ENCODE measurements at regions not wholly inside any gene's neighbourhood (a gene's known extent, or its start where the extent isn't known, plus 50 kb on each side); places are given as distances from the start of the nearest gene placed in this dataset.

- TF ChIP-seq E2F8 (IDR thresholded peaks at IDR 0.05; ENCODE audit: low read depth, partially characterized antibody), result no peak
- TF ChIP-seq SIX5 (IDR thresholded peaks at IDR 0.05; ENCODE audit: low read depth, low read length, severe bottlenecking), result no peak
- no peak for TF ChIP-seq RELB (IDR thresholded peaks at IDR 0.05; ENCODE audit: low read depth)
- no peak for TF ChIP-seq EP300 (IDR thresholded peaks at IDR 0.05; ENCODE audit: borderline replicate concordance in 1 of 2, control insufficient read depth in 1 of 2, low read depth in 2 of 2, low read length in 2 of 2)
- no peak for TF ChIP-seq HDAC2 (IDR thresholded peaks at IDR 0.05)
- TF ChIP-seq SPI1 (IDR thresholded peaks at IDR 0.05; ENCODE audit: borderline replicate concordance, insufficient read depth, low read depth, low read length), result no peak
- TF ChIP-seq CREM (IDR thresholded peaks at IDR 0.05; ENCODE audit: low read depth), result no peak
- no peak for TF ChIP-seq ATF7 (IDR thresholded peaks at IDR 0.05; ENCODE audit: low read depth)
- ChIA-PET SMC1A (ENCODE audit: uncharacterized antibody, unreplicated experiment) (no interaction called here), RAD21 (ENCODE audit: unreplicated experiment) (no interaction called here), POLR2A (no interaction called here), CTCF (no interaction called here)
- H2AFZ ChIP-seq (ENCODE audit: control insufficient read depth, low read depth, low read length), result no peak overlapping the region
- in situ Hi-C loops (cut with MboI) (no loop called here), intact Hi-C loops (cut with micrococcal nuclease; ENCODE audit: unreplicated experiment) (no loop called here)
- no peaks in the 10 kb centered on the region for H3K79me2 ChIP-seq (ENCODE audit: control insufficient read depth, insufficient read depth, low read length)
- FAIRE-seq (no peak), ATAC-seq (no peak), DNase-seq (ENCODE audit: low read depth, low spot score) (no peak)
- no peak overlapping the region for H3K9ac ChIP-seq (ENCODE audit: control insufficient read depth, insufficient read depth, low read length)
- H4K20me1 ChIP-seq (ENCODE audit: control insufficient read depth, insufficient read depth), result no peaks in the 10 kb centered on the region
- no peak overlapping the region for H3K4me3 ChIP-seq
- no peak overlapping the region for H3K27ac ChIP-seq (ENCODE audit: control insufficient read depth, insufficient read depth)
- no peaks in the 10 kb centered on the region for H3K9me3 ChIP-seq (replicated peaks; ENCODE audit: control insufficient read depth, insufficient read depth, low read length)
- no TSS peak for BruUV-seq (replicated peaks)
- H3K4me1 ChIP-seq (ENCODE audit: control insufficient read depth, insufficient read depth, low read length), result no peaks in the 10 kb centered on the region
- no peaks in the 10 kb centered on the region for H3K27me3 ChIP-seq (replicated peaks in 1 of 2; ENCODE audit: control insufficient read depth in 2 of 2, insufficient read depth in 2 of 2, low read length in 1 of 2)
- 16% methylated on average over 6 of the region's 6 CpGs for WGBS (ENCODE audit: insufficient coverage, insufficient replicate concordance, low lambda C conversion rate, missing lambda C conversion rate)
- no peaks in the 10 kb centered on the region for H3K36me3 ChIP-seq (ENCODE audit: control insufficient read depth in 2 of 2, insufficient read depth in 2 of 2, low read length in 1 of 2)
- H3K4me2 ChIP-seq (ENCODE audit: control insufficient read depth, insufficient read depth), result no peak overlapping the region
Measured at GRCh38 chr13:109657395-109657794, 129.0 kb downstream of the IRS2 start.

All from GM12878 (cell line).